Breast epithelium (tissue), 4 donors: ENCODE measurements at regions not wholly inside any gene's neighbourhood (a gene's known extent, or its start where the extent isn't known, plus 50 kb on each side); places are given as distances from the start of the nearest gene placed in this dataset.

Experiments
- DNase-seq, 2 donors: peaks; one replicate each; pipeline ENCODE4 v3.0.0-alpha.2; 2019; ENCODE audit warnings: low spot score in 2 of 2
- H3K27ac ChIP-seq, 2 donors: fragments of 200-600 bp; sonication (generic) in 1 of 2; one replicate each; pipeline ENCODE4 v1.5.1; 2016 to 2019; ENCODE audit warnings: mild to moderate bottlenecking in 1 of 2
- H3K27me3 ChIP-seq, 2 donors: fragments of 200-600 bp; sonication (generic) in 1 of 2; one replicate each; pipeline versions ENCODE4 v1.5.1 to v1.6.0; 2017 to 2019; ENCODE audit warnings: control low read depth in 1 of 2, mild to moderate bottlenecking in 1 of 2
- H3K36me3 ChIP-seq: fragments of 200-600 bp; one replicate; pipeline ENCODE4 v1.5.1; 2019
- H3K4me1 ChIP-seq, 2 donors: fragments of 200-600 bp; sonication (generic); one replicate each; pipeline ENCODE4 v1.5.1; 2016 to 2019; ENCODE audit warnings: control low read depth in 1 of 2
- H3K4me3 ChIP-seq, 3 donors: fragments of 200-600 bp; sonication (generic); 1 replicate in 2 of 3; 2 replicates in 1 of 3; pipeline ENCODE4 v1.5.1; 2016 to 2019; ENCODE audit warnings: mild to moderate bottlenecking in 3 of 3, moderate library complexity in 2 of 3
- H3K9me3 ChIP-seq, 2 donors: fragments of 200-600 bp; sonication (generic) in 1 of 2; one replicate each; pipeline ENCODE4 v1.5.1; 2016 to 2019; ENCODE audit warnings: control low read depth in 1 of 2
- POLR2A ChIP-seq: fragments of 450-650 bp; IDR thresholded peaks from one replicate; pipeline ENCODE4 v1.6.1; 2016; ENCODE audit warnings: antibody characterized with exemption, mild to moderate bottlenecking, moderate library complexity
- POLR2AphosphoS5 ChIP-seq, 3 donors: sonication (generic); formaldehyde crosslinking; IDR thresholded peaks; one replicate each; pipeline ENCODE4 v1.6.1; 2017; ENCODE audit warnings: antibody characterized with exemption in 3 of 3
- intact Hi-C: fragments of 100-400 bp; cut with DNase I; formaldehyde crosslinking; loops from one replicate; pipeline ENCODE4 v1.15.1; 2023; ENCODE audit warnings: low total_unique reads
- TF ChIP-seq, protein P1 (sequence below), 3 donors: fragments of 450-650 bp; IDR thresholded peaks; one replicate each; pipeline ENCODE4 v1.5.1; 2016 to 2017; ENCODE audit warnings: antibody characterized with exemption in 3 of 3, mild to moderate bottlenecking in 3 of 3, moderate library complexity in 3 of 3

DNA sequence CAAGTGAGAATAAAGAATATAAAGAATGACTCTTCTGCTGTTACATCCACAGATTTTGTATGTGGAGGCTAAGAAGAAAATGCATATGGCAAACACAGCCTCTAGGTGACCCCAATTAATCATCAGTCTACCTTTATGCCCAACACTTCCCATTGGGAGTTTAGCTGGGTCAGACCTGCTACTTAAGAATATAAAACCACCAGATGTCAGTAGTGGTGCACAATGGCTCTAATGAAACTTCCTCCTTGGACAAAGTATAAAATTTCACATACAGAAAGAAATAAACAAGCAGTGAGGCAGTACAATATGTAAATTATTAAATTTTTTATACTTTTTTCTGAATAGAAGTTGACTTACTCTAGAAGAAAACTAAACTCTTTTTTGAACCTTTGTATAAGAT is 539.9 kb downstream of the BRINP1 start:
- TF ChIP-seq POLR2A = no peak
- TF ChIP-seq, protein P1, sequence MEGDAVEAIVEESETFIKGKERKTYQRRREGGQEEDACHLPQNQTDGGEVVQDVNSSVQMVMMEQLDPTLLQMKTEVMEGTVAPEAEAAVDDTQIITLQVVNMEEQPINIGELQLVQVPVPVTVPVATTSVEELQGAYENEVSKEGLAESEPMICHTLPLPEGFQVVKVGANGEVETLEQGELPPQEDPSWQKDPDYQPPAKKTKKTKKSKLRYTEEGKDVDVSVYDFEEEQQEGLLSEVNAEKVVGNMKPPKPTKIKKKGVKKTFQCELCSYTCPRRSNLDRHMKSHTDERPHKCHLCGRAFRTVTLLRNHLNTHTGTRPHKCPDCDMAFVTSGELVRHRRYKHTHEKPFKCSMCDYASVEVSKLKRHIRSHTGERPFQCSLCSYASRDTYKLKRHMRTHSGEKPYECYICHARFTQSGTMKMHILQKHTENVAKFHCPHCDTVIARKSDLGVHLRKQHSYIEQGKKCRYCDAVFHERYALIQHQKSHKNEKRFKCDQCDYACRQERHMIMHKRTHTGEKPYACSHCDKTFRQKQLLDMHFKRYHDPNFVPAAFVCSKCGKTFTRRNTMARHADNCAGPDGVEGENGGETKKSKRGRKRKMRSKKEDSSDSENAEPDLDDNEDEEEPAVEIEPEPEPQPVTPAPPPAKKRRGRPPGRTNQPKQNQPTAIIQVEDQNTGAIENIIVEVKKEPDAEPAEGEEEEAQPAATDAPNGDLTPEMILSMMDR (IDR thresholded peaks at IDR 0.05) = peak in 1 of 3 donors; percentile 32
- intact Hi-C loops = no loop called here
- H3K36me3 ChIP-seq = no peaks in the 10 kb centered on the region

DNA sequence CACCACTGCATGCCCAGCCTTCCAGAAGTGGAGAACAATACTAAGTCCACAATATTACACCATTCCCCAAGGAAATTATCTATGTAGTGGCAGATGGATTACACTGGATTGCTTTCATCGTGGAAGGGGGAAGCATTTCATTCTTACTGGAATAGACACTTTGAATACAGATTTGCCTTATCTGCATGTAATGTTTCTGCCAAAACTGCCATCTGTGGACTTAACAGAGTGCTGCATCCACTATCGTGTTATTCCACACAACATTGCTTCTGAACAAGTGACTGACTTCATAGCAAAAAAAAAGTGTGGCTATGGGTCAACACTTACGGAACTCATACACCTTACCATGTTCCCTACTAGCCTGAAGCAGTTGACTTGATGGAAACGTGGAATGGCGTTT is 536.9 kb downstream of the BRINP1 start:
- intact Hi-C loops = no loop called here
- no peaks in the 10 kb centered on the region for H3K27me3 ChIP-seq
- no peaks in the 10 kb centered on the region for H3K36me3 ChIP-seq
- no peak overlapping the region for H3K4me3 ChIP-seq
- TF ChIP-seq POLR2AphosphoS5 (IDR thresholded peaks at IDR 0.05) = no peak
- TF ChIP-seq, protein P1 (IDR thresholded peaks at IDR 0.05) = no peak
- no peak for TF ChIP-seq POLR2A
- H3K9me3 ChIP-seq = no peaks in the 10 kb centered on the region
- DNase-seq = no peak
- H3K4me1 ChIP-seq = no peaks in the 10 kb centered on the region
- no peak overlapping the region for H3K27ac ChIP-seq

More for the DNA sequence above, 539.9 kb downstream of the BRINP1 start:
- Histone ChIP-seq H3K4me3 (no peak overlapping the region), H3K4me1 (no peaks in the 10 kb centered on the region), H3K9me3 (no peaks in the 10 kb centered on the region), H3K27ac (no peak overlapping the region), H3K27me3 (no peaks in the 10 kb centered on the region)
- no peak for DNase-seq

DNA sequence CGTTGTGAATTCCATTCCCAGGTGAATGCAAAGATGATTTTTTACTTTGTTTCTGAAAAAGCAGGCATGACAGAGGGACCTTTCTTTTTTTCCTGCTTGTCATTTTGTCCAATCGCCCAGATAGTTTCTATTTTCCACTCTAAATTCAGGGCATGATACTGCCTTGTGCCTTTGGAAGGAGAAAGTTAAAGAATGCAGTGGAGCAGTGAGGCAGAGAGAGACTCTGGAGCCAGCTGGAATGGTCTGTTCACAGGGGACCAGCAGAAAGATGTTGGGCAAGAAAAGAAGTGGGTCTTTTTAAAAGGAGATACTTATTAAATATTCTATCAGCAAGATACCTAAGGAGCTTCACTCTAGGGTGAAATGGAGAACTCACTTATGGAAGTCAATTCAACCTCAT is 532.3 kb downstream of the BRINP1 start:
- DNase-seq = no peak
- H3K4me1 ChIP-seq = no peaks in the 10 kb centered on the region
- no peaks in the 10 kb centered on the region for H3K27me3 ChIP-seq
- TF ChIP-seq, protein P1 (IDR thresholded peaks at IDR 0.05) = no peak
- TF ChIP-seq POLR2AphosphoS5 (IDR thresholded peaks at IDR 0.05) (no peak), POLR2A (no peak)
- H3K4me3 ChIP-seq = no peak overlapping the region
- no peaks in the 10 kb centered on the region for H3K9me3 ChIP-seq
- intact Hi-C loops = no loop called here
- H3K27ac ChIP-seq = peak overlapping the region; percentile 12 to 46
- no peaks in the 10 kb centered on the region for H3K36me3 ChIP-seq

DNA sequence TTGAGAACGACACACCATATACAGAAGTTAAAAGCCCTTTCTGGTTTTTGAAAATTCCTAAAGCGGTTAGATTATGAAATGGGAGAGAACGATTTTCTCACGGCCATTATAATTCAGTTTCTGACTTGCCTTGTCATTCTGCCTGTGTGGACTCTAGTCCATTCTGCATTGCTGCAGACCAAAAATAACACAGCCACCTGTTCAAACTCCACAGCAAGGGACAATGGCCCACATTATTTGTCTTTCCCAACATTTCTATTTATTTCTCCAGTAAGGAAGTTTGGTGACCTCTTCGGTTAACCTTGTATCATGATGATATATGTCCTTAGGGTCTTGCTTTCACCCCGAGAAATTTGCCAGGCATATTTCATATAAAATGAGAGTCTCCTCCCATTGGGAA is 497.7 kb downstream of the BRINP1 start:
- Histone ChIP-seq H3K9me3 (no peaks in the 10 kb centered on the region), H3K4me3 (no peak overlapping the region), H3K27ac (no peak overlapping the region), H3K27me3 (no peaks in the 10 kb centered on the region), H3K4me1 (no peaks in the 10 kb centered on the region), H3K36me3 (no peaks in the 10 kb centered on the region)
- intact Hi-C loops = no loop called here
- TF ChIP-seq POLR2AphosphoS5 (IDR thresholded peaks at IDR 0.05) = no peak
- no peak for TF ChIP-seq POLR2A
- TF ChIP-seq, protein P1 (IDR thresholded peaks at IDR 0.05) = no peak
- no peak for DNase-seq

DNA sequence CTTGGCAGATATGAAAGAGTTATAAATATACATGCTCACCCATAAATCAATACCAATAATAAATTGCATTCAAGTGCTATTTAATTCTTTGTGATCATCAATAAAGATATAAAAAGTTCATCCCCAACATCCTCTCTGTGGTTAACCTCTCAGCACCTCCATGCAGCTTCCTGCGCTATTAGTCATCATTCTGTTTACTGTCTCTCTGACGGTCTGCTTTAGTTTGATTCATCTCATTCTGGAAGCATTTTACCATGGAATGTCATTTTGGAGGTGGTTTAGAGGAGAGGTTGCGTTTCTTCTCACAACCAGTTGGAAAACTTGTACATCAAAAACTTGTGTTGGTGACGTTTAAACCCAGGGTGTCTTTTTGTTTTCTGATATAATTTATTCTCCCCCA is 486.6 kb downstream of the BRINP1 start:
- DNase-seq = no peak
- H3K9me3 ChIP-seq = no peaks in the 10 kb centered on the region
- H3K4me1 ChIP-seq = no peaks in the 10 kb centered on the region
- H3K27ac ChIP-seq = no peak overlapping the region
- H3K36me3 ChIP-seq = no peaks in the 10 kb centered on the region
- no peaks in the 10 kb centered on the region for H3K27me3 ChIP-seq
- TF ChIP-seq POLR2AphosphoS5 (IDR thresholded peaks at IDR 0.05) = no peak
- TF ChIP-seq, protein P1 (IDR thresholded peaks at IDR 0.05) = no peak
- intact Hi-C loops = no loop called here
- no peak overlapping the region for H3K4me3 ChIP-seq
